ENCODE measurements at regions not wholly inside any gene's neighbourhood (a gene's known extent, or its start where the extent isn't known, plus 50 kb on each side); places are given as distances from the start of the nearest gene placed in this dataset.

- intact Hi-C loops (cut with micrococcal nuclease), result no loop called here
- Mint-ChIP-seq H3K9me3 (peaks cover 5% of the 10 kb centered on the region), H3K27me3 (no peaks in the 10 kb centered on the region), H3K4me1 (no peaks in the 10 kb centered on the region), H3K27ac (no peak overlapping the region), H3K4me3 (no peak overlapping the region), H3K36me3 (ENCODE audit: low read depth) (no peaks in the 10 kb centered on the region)
- no peak for DNase-seq
These were observed 154.4 kb upstream of the COL3A1 start for GRCh38 chr2:188819792-188820191.

GRCh38 chr2:188820576-188820975, 153.6 kb upstream of the COL3A1 start:
- no peak for DNase-seq
- Mint-ChIP-seq H3K4me3 (no peak overlapping the region), H3K27ac (no peak overlapping the region), H3K4me1 (no peaks in the 10 kb centered on the region), H3K9me3 (peaks cover 5% of the 10 kb centered on the region), H3K27me3 (no peaks in the 10 kb centered on the region), H3K36me3 (ENCODE audit: low read depth) (no peaks in the 10 kb centered on the region)
- intact Hi-C loops (cut with micrococcal nuclease), result no loop called here

GRCh38 chr2:188824125-188824524, 150.0 kb upstream of the COL3A1 start:
- no peak overlapping the region for H3K4me3 Mint-ChIP-seq
- H3K9me3 Mint-ChIP-seq, result peaks cover 5% of the 10 kb centered on the region
- no peaks in the 10 kb centered on the region for H3K4me1 Mint-ChIP-seq
- no peak overlapping the region for H3K27ac Mint-ChIP-seq
- no peaks in the 10 kb centered on the region for H3K36me3 Mint-ChIP-seq (ENCODE audit: low read depth)
- intact Hi-C loops (cut with micrococcal nuclease), result no loop called here
- H3K27me3 Mint-ChIP-seq, result no peaks in the 10 kb centered on the region
- no peak for DNase-seq

GRCh38 chr2:188833331-188833730, 140.8 kb upstream of the COL3A1 start:
- peaks cover 1% of the 10 kb centered on the region for H3K9me3 Mint-ChIP-seq
- H3K4me1 Mint-ChIP-seq, result no peaks in the 10 kb centered on the region
- no peaks in the 10 kb centered on the region for H3K27me3 Mint-ChIP-seq
- H3K4me3 Mint-ChIP-seq, result no peak overlapping the region
- no peaks in the 10 kb centered on the region for H3K36me3 Mint-ChIP-seq (ENCODE audit: low read depth)
- no peak for DNase-seq
- no peak overlapping the region for H3K27ac Mint-ChIP-seq
- intact Hi-C loops (cut with micrococcal nuclease), result no loop called here

- intact Hi-C loops (cut with micrococcal nuclease), result no loop called here
- Mint-ChIP-seq H3K27ac (no peak overlapping the region), H3K9me3 (peaks cover 6% of the 10 kb centered on the region), H3K36me3 (ENCODE audit: low read depth) (no peaks in the 10 kb centered on the region), H3K4me3 (no peak overlapping the region), H3K27me3 (no peaks in the 10 kb centered on the region), H3K4me1 (no peaks in the 10 kb centered on the region)
- DNase-seq, result no peak
These were observed 140.4 kb upstream of the COL3A1 start for GRCh38 chr2:188833799-188834198.

- DNase-seq, result no peak
- no peak overlapping the region for H3K27ac Mint-ChIP-seq
- no peaks in the 10 kb centered on the region for H3K36me3 Mint-ChIP-seq (ENCODE audit: low read depth)
- H3K4me3 Mint-ChIP-seq, result no peak overlapping the region
- intact Hi-C loops (cut with micrococcal nuclease), result no loop called here
- H3K4me1 Mint-ChIP-seq, result no peaks in the 10 kb centered on the region
- H3K9me3 Mint-ChIP-seq, result peaks cover 9% of the 10 kb centered on the region
- H3K27me3 Mint-ChIP-seq, result no peaks in the 10 kb centered on the region
These were observed 139.2 kb upstream of the COL3A1 start for GRCh38 chr2:188835006-188835405.

- intact Hi-C loops (cut with micrococcal nuclease), result no loop called here
- Mint-ChIP-seq H3K4me3 (no peak overlapping the region), H3K27ac (no peak overlapping the region), H3K27me3 (no peaks in the 10 kb centered on the region), H3K9me3 (peaks cover 9% of the 10 kb centered on the region), H3K36me3 (ENCODE audit: low read depth) (no peaks in the 10 kb centered on the region), H3K4me1 (no peaks in the 10 kb centered on the region)
- DNase-seq, result no peak
These were observed 138.4 kb upstream of the COL3A1 start for GRCh38 chr2:188835821-188836220.

- intact Hi-C loops (cut with micrococcal nuclease), result no loop called here
- Mint-ChIP-seq H3K9me3 (peaks cover 4% of the 10 kb centered on the region), H3K4me3 (no peak overlapping the region), H3K36me3 (ENCODE audit: low read depth) (no peaks in the 10 kb centered on the region), H3K4me1 (no peaks in the 10 kb centered on the region), H3K27ac (no peak overlapping the region), H3K27me3 (no peaks in the 10 kb centered on the region)
- no peak for DNase-seq
These were observed 128.5 kb upstream of the COL3A1 start for GRCh38 chr2:188845692-188846091.

- H3K27me3 Mint-ChIP-seq, result no peaks in the 10 kb centered on the region
- peaks cover 4% of the 10 kb centered on the region for H3K9me3 Mint-ChIP-seq
- no peak for DNase-seq
- no peak overlapping the region for H3K27ac Mint-ChIP-seq
- H3K36me3 Mint-ChIP-seq (ENCODE audit: low read depth), result no peaks in the 10 kb centered on the region
- H3K4me3 Mint-ChIP-seq, result no peak overlapping the region
- no peaks in the 10 kb centered on the region for H3K4me1 Mint-ChIP-seq
- intact Hi-C loops (cut with micrococcal nuclease), result no loop called here
These were observed 125.2 kb upstream of the COL3A1 start for GRCh38 chr2:188848887-188849435.

GRCh38 chr2:188850786-188851185, 123.4 kb upstream of the COL3A1 start:
- Mint-ChIP-seq H3K27ac (no peak overlapping the region), H3K9me3 (peaks cover 7% of the 10 kb centered on the region), H3K36me3 (ENCODE audit: low read depth) (no peaks in the 10 kb centered on the region), H3K27me3 (no peaks in the 10 kb centered on the region), H3K4me3 (no peak overlapping the region), H3K4me1 (no peaks in the 10 kb centered on the region)
- DNase-seq, result no peak
- intact Hi-C loops (cut with micrococcal nuclease), result no loop called here

GRCh38 chr2:188851311-188851710, 122.9 kb upstream of the COL3A1 start:
- H3K9me3 Mint-ChIP-seq, result peaks cover 7% of the 10 kb centered on the region

GRCh38 chr2:188851826-188852225, 122.3 kb upstream of the COL3A1 start:
- intact Hi-C loops (cut with micrococcal nuclease), result no loop called here

More at GRCh38 chr2:188851311-188851710, 122.9 kb upstream of the COL3A1 start:
- no peak overlapping the region for H3K4me3 Mint-ChIP-seq
- intact Hi-C loops (cut with micrococcal nuclease), result no loop called here
- no peaks in the 10 kb centered on the region for H3K27me3 Mint-ChIP-seq
- H3K36me3 Mint-ChIP-seq (ENCODE audit: low read depth), result no peaks in the 10 kb centered on the region
- DNase-seq, result no peak
- H3K27ac Mint-ChIP-seq, result no peak overlapping the region
- H3K4me1 Mint-ChIP-seq, result no peaks in the 10 kb centered on the region

GRCh38 chr2:188852772-188853171, 121.4 kb upstream of the COL3A1 start:
- DNase-seq, result no peak
- Mint-ChIP-seq H3K27ac (no peak overlapping the region), H3K9me3 (peaks cover 3% of the 10 kb centered on the region), H3K4me1 (no peaks in the 10 kb centered on the region), H3K36me3 (ENCODE audit: low read depth) (no peaks in the 10 kb centered on the region), H3K27me3 (no peaks in the 10 kb centered on the region), H3K4me3 (no peak overlapping the region)
- intact Hi-C loops (cut with micrococcal nuclease), result no loop called here

More at GRCh38 chr2:188851826-188852225, 122.3 kb upstream of the COL3A1 start:
- Mint-ChIP-seq H3K36me3 (ENCODE audit: low read depth) (no peaks in the 10 kb centered on the region), H3K4me3 (no peak overlapping the region), H3K27ac (no peak overlapping the region), H3K4me1 (no peaks in the 10 kb centered on the region), H3K9me3 (peaks cover 3% of the 10 kb centered on the region), H3K27me3 (no peaks in the 10 kb centered on the region)
- no peak for DNase-seq

- H3K4me1 Mint-ChIP-seq, result no peaks in the 10 kb centered on the region
- H3K9me3 Mint-ChIP-seq, result peaks cover 3% of the 10 kb centered on the region
- H3K36me3 Mint-ChIP-seq (ENCODE audit: low read depth), result no peaks in the 10 kb centered on the region
These were observed 120.9 kb upstream of the COL3A1 start for GRCh38 chr2:188853307-188853706.

GRCh38 chr2:188865681-188866080, 108.5 kb upstream of the COL3A1 start:
- intact Hi-C loops (cut with micrococcal nuclease), result no loop called here
- DNase-seq, result no peak
- Mint-ChIP-seq H3K27me3 (no peaks in the 10 kb centered on the region), H3K36me3 (ENCODE audit: low read depth) (no peaks in the 10 kb centered on the region), H3K9me3 (peaks cover 3% of the 10 kb centered on the region), H3K27ac (no peak overlapping the region), H3K4me3 (no peak overlapping the region), H3K4me1 (no peaks in the 10 kb centered on the region)

More at GRCh38 chr2:188853307-188853706, 120.9 kb upstream of the COL3A1 start:
- no peak overlapping the region for H3K4me3 Mint-ChIP-seq
- intact Hi-C loops (cut with micrococcal nuclease), result no loop called here
- H3K27me3 Mint-ChIP-seq, result no peaks in the 10 kb centered on the region
- H3K27ac Mint-ChIP-seq, result no peak overlapping the region
- DNase-seq, result no peak

All from activated CD4-positive, alpha-beta T cell treated with anti-CD3 and anti-CD28 coated beads, Interleukin-2, amount 10 ng/mL, durations not matched to agents 24 days and 14 days (primary cell).